HS-5 (cell line): ENCODE measurements at regions not wholly inside any gene's neighbourhood (a gene's known extent, or its start where the extent isn't known, plus 50 kb on each side); places are given as distances from the start of the nearest gene placed in this dataset.
A peak's percentile ranks its signal among the peaks of the same experiment; 100 is the strongest.
"Not testable (repeated sequence)": the region's sequence is repeated elsewhere in the genome, so short reads cannot be mapped to it uniquely, and the experiment has no call there.

Source experiments
- DNase-seq: peaks from one replicate; pipeline ENCODE4 v3.0.0-alpha.2; 2012; ENCODE audit warnings: low read depth

DNA sequence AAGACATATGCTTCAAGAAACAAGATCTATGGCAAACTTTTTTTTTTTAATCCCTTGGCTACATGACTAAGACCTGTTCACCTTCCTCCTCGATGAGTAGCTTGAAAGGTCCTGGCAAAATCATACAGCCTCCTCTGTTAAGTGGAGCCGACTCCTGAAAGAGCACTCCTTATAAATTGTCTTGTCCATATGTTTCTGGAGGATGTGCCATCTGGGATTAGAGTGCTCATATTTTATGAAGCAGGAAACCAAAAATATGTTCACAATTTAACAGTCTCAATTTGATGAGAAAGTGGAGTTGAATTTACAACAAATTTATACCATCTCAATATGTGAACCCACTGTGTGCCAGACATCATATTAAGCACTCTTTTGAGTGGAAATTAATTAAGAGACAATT is 912.1 kb upstream of the FAT3 start:
- no peak for DNase-seq

DNA sequence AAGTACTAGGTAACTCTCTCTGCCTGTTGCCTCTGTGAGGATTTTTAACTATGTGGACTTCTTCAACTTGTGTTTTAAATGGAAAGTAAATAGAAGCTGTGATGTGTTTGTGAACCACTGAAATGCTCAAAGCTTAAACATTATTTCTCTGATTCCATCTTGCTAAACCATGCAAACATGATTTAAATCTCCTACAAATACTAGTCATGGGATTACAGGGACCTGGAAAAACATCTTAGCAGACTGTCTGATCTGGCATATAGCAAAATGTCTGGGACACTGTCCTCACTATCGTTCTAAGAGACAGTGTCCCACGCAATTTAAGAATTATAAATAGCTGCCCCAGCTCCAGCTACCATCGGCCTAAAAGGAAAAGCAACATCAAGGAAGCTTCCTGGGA is 914.5 kb upstream of the FAT3 start:
- no peak for DNase-seq

DNA sequence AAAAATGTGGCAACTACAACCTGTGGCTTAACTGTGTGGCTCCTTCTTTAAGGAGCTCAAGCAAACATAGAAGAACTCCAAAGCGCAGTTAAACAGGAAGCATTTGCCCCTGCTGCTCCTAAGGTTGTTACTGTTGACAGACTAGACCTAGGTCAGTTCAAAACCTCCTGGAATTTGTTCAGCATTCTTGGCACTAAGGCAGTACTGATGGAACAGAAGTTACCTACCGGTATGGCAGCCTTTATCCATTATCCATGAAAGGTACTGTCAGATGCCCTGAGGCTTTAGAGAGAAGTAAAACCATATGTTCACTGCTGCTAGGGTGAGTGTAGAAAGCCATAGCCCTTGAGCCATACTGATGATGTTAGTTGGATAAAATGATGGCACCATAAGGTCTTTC is 916.5 kb upstream of the FAT3 start:
- DNase-seq, result no peak

DNA sequence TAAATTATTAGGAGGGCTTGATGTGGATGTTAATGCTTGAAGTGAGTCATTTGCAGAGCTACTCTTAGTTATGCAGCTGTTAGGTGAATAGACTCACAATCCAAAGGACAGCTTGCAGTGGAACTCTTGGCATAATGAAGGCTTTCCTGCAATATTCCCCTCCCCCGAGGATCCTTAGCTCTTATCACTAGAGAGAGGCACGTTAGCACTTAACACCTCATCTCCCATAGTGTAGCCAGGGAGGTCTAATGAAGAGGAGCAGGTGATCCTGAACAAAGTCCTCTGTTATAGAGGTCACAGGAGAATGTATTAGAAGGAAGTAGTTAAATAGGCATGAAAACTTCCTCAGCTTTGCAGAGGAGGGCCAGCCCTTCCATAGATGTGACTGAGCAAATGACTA is 919.2 kb upstream of the FAT3 start:
- DNase-seq, result no peak

DNA sequence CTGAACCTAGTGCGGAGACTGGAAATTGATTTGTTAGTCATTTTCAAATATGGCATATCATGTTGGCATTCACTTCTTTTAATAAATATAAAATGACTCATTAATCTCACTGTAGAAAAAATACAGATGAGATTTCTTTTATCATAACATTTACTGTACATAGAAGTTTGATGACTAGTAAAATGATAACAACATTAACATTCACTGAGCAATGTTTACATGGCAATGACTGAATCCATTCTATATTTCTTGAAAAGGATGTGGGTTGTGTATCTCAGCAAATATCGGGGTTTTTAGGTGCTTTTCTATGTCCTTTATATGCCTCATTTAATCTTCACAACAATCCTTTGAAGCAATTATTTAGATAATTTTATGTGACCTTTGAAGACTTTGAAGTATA is 920.9 kb upstream of the FAT3 start:
- DNase-seq, result no peak

DNA sequence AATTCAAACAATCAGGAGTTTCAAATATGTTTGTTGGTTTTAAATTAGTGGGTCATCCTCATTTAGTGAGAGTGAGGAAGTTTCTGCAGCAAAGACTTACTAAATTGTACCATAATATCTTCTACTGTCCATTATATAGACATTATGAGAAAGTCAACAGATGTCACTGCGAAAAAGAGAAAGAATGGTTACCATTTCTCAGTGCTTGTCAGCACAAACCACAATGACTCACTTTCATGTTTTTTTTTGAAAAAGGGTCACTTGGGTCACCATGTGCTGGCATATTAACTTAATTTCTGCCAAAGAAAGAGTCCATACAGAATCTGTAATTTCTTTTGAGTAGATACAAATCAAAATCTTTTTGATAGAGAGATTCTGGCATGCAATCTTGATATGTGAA is 924.6 kb upstream of the FAT3 start:
- peak; percentile 58 for DNase-seq

DNA sequence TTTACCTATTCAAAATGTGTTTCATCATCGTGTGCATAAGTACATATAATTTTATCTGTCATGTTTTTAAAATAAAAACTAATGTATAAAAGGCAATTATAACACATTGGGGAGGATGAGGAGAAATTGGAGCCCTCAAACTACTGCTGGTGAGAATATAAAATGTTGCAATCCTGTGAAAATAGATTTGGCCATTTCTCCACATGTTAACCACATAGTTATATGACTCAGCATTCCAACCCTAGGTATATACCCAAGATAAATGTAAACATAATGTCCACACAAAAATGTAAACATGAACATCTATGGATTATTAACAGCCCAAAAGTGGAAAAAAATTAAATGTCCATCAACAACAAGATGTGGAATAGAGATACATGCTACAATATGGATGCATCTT is 928.0 kb upstream of the FAT3 start:
- peak; percentile 56 for DNase-seq

DNA sequence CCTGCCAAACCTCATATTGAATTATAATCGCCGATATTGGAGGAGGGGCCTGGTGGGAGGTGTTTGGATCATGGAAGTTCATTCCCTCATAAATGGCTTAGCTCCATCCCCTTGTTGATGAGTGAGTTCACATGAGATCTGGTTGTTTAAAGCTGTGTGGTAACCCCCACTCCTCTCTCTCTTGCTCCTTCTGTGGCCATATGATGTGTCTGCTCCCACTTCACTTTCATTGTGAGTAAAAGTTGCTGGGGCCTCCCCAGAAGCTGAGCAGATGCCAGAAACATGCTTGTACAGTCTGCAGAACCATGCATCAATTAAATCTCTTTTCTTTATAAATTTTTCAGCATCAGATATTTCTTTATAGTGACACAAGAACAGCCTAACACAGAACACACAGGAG is 929.0 kb upstream of the FAT3 start:
- no peak for DNase-seq

DNA sequence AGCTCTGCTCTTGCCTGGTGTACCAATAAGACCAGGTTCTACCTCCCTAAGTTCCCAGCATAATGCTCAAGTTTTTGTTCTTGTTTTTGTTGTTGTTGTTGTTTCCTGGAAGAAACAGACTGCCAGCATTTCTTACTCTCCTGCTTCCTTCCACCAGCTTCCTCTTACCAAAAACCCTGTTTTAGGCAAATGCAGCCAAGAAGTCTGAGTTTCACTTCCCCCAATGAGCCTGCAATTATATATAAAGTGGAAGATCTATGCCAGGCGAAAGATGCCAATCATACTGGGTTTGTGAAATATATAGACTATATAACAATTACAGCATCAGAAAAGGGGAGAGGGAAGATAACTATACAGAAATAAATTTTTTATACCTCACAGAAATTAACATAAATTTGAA is 931.5 kb upstream of the FAT3 start:
- no peak for DNase-seq

DNA sequence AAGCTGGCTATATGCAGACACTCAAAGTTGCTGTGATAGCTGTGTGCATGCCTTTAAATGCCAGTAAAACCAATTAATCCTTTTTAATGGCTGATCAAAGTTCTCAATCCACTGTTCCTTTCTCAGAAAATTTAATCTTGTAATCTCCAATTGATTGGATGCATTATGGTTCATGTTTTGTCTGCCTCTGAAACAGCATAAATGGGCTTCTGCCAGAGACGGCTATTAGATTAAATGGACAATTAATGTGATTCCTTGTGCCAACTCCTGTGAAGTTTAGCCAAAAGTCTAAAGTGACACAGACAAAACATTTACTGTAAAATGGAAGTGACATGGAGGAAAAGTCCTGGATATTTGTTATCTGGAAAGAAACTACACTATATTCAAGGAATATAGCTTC is 952.5 kb upstream of the FAT3 start:
- DNase-seq, result no peak

DNA sequence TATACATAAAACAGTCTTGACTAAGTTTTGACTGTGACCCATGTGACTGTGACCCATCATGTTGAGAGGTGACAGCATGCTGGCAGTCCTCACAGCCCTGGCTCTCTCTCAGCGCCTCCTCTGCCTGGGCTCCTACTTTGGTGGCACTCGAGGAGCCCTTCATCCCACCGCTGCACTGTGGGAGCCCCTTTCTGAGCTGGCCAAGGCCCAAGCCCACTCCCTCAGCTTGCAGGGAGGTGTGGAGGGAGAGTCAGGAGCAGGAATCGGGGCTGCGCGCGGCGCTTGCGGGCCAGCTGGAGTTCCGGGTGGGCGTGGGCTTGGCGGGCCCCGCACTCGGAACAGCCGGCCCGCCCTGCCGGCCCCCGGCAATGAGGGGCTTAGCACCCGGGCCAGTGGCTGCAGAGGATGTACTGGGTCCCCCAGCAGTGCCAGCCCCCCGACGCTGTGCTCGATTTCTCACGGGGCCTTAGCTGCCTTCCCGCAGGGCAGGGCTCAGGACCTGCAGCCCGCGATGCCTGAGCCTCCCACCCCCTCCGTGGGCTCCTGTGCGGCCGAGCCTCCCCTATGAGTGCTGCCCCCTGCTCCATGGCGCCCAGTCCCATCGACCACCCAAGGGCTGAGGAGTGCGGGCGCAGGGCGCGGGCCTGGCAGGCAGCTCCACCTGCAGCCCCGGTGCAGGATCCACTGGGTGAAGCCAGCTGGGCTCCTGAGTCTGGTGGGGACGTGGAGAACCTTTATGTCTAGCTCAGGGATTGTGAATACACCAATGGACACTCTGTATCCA is 955.9 kb upstream of the FAT3 start:
- DNase-seq, result not testable (repeated sequence)

DNA sequence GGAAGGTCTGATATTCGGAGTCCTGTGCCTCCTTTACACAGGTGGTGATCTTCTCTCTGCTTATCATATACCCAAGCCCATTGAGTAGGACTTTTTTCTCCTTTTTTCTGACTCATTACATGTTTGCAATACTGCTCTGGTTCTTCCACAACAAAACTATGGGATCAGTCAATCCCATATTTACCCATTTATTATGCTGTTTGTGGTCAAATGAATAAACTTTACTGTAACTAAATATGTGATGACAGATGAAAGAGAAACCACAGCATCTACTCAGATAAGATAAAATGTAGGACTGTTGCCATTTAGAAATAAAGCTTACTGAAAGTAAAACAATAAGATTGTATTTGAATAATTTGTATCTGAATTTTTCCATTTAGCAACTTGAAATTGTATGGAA is 958.7 kb upstream of the FAT3 start:
- no peak for DNase-seq

DNA sequence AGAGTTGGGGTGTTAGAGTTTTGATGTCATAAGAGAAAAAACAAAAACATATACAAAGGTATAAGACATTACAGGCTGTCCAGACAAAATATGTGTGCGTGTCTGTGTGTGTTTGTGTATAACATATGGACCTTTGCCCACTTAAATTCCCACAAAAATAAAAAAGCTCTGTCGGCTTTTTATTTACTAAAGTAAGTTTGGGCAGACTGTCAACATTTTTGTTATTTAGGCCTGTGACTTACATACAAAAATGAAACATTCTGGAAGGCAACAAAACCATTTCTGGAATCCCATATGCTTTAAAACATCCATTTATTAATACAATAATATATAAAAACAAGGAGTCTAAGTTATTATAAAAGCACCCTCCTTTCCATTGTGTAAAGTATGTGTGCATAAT is 960.1 kb upstream of the FAT3 start:
- no peak for DNase-seq

DNA sequence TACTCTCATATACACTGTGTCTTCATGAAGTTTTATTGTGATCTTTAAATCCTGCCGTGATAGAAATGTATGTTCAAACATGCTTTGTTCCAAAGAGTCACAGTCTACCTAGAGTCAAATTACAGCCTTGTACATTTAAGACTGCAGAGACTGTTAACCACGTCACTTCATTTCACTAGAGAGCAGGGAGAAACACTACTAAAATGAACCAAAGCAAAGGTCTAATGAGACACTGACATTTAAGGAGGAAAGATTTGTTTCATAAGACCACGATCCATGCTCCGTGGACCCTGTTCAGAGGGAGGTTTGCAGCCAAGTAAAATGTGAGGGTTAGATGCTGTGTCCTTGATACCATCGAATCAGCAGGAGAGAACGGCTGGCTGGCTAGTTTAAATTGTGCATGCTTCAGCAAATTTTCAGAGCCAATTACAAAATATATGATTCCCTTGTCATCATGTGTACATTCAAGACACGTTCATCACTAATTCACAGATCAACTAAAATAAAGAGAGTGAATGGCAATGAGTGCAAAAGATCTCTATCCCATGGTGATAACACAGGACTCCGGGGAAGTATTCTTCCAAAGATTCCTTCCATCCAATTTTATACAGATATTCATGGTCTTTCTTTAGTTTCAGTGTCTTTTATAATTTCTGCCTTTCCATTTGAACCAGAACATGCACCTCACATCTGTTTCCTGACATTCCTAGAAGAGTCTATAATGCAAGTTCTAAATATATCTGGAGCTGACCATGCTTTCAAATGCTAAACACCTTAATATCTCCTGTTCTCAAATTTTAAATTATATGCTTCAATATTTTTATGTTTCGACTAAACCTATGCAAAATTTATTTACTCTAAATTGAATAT is 960.9 kb upstream of the FAT3 start:
- no peak for DNase-seq

DNA sequence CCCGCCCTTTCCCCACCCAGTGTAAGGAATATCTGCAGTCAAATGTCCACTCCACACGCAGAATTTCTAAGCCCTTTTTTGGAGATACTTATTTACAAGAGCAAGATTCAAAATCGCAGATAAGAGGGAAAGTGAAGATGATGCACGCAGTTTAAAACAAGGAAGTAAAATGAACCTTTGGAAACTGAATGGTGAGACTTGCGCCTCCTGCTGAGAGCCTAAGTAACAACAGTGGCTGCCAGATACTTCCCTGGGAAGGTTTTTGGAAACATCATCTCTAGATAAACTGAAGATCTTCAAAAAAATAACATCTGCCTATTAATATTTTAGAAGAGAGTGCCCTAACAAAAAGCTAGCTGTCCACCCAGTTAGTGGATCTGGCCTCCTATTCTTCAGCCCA is 963.1 kb upstream of the FAT3 start:
- DNase-seq, result no peak

DNA sequence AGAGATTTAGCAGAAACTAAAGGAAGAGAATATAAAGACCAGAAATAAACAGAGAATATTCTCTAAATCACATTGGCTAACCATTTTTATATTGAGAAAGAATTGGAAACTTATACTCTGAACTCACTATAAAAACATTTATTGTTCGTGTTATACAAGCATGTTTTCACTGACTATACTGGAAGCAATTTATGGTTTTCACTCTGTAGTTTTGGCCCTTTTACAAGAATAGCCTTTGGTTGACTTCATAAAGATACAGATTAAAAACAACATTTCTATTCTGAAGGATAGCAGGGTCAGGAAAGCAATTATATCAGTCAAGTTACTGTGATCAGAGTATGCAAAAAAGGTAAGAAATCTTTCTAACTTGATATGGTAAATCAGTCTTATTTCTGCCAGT is 965.7 kb upstream of the FAT3 start:
- DNase-seq, result no peak

DNA sequence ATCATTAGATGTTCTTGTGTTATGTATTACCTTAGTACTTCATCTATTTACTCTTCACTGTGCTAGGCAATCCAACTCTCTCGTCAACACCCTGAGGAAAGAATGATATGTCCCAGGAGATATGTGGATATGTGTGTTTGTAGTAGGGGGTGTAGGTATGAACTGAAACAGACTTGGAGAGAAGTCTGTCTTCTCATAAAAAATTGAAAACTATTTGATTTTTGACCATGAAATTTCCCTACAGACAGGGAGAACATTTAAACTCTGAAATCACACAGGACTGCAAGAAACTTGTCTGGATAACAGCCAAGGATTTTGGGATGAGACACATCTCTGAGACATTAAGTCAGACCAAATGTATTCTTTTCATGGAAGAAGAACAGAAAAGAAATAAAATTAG is 967.0 kb upstream of the FAT3 start:
- DNase-seq, result no peak

DNA sequence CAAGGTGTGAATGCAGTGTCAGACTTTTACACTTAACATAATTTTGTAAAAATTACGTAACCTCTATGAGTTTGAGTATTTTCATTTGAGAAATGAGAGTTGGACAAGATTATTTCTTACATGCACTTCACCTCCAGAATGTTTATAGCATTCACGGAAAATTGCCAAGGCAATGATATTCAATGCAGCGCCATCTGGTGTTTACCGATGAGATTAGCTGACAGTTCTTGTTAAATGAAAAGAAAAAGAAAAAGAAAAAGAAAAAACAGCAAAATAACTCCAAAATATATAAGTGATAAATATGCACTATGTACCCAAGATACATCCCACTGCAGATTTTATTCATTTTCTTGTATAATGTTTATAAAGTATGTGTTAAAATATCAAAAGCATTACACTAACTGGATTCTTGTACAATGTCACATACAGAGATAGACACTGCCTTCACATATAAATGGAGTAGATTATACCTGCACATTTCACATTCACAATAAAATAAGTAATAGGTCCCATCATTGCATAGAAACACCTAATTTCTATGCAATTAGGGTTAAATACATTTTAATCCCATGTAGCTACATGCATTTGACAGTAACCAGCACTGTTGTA is 976.3 kb upstream of the FAT3 start:
- DNase-seq, result peak; percentile 16

DNA sequence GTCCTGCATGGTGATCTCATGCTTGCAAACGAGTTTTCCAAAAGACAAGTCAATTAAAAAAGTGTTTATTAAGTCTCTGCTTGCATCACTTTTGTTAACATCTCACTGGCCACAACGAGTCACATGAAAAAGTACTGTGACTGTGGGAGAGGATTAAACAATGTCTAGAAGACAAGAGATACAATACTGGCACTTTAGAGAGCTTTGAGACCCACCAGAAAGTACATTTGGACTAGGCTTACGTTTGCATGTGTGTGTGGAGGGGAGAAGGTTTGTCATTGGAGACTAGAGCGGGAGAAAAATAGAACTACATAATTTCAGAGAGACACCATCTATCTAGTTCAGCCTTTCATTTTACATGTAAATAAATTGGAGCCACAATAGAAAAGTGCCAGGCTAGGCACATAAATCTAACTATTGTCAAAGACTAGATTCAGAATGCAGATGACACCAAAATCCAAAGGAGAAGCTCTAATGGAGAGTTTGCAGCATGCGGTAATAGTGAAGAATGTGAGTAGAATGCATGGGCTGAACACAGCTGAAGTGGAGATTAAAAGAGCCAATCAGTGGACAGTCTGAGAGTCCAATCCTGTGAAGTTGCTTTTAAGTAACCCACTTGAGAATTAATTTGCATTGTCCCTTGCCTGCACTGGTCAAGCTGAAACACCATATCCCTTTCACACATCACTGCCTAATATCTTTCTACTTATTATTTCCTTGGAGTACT is 977.4 kb upstream of the FAT3 start:
- DNase-seq, result no peak

DNA sequence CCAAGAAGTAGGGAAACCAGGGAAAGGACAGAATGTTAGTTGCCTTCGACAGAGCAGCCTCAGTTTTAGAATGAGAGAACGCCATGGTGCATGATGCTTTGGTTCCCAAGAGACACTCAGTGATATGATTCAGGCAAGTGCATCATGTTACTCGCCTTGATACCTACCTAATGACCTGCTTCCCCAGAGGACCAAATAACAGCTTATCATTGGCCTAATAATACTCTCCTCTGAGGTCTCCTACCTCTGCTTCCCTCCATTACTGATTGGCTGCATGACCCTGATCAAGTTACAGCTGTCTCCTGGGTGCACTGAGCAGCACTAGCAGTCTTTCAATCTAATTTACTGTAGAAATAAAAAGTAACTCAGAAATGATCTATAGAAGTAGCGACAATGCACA is 979.7 kb upstream of the FAT3 start:
- no peak for DNase-seq

DNA sequence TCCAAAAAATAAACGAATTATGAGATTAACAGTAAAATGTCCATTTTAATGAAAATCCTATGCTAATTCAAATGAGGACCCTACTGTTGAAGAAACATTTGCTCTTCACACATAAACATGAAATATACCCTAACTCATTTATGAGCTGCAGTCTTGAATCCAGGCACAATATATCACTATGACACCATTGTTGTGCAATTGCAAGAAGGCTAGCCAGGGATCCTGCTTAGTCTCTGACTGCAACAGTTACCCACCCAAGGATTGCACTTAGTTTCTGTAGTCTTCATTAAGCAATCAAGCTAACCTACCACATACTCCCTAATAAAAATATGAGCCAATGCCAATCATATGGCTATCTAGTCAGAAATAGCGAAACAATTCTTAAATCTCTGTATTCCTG is 981.0 kb upstream of the FAT3 start:
- no peak for DNase-seq

DNA sequence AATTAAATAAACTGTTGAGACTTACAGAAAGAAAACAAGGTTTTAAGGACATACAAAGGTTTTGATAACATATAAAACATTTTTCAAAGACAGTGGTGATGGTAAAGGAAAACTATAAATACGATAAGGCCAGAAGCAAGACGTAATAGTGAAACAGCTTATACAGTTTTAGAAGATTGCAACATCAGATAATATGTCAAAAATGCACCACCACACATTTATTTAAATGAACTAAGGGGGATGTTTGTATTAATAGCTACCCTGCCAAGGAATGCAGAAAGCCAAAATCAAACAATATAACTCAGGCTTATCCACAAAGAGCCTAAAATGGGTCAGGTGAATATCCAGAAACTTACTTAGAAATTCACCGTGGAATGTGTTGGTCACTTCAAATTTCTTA is 981.6 kb upstream of the FAT3 start:
- DNase-seq, result no peak

DNA sequence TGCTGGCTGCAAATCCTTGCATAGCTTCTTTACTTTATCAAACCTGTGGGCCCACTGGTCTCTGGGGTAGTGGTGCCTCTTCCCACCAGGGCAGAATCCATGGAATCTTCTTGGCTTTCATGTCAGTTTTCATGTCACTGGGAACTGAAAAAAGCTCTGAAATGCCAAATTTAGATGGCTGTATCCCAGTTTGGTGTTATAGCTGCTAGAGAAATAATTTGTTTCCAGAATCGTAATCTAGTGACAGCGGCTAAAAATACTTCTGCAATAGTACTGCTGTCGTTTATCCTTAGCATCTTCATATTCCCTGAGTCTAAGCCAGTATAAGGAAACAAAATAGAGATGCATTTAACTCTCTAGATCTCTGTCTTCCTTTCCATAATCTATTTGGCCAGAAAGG is 983.4 kb upstream of the FAT3 start:
- no peak for DNase-seq
